ENCODE measurements at regions not wholly inside any gene's neighbourhood (a gene's known extent, or its start where the extent isn't known, plus 50 kb on each side); places are given as distances from the start of the nearest gene placed in this dataset.

DNA sequence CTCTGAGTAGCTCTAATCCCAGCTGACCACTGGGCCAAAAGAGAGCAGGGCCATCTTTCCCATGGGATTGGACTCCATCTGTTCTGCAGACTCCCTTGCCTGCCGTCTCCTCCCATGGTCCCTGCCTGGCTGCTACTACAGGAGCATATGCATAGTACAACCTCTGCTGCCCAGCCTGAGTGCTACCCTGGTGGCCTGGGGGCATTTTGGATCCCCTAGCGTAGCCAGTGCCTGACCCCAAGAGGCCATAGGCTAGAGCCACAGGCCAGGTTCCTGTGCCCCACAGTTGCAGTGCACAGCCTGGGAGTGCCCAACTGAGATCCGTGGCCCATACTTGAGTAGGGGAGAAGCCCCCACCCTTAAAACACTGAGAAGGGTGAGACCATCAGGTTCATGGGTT lies 280.3 kb downstream of the CCDC85A start:
- DNase-seq (ENCODE audit: low read depth, low spot score) (no peak), FAIRE-seq (no peak)
- H3K27ac ChIP-seq (ENCODE audit: insufficient read depth, low read depth, low read length): no peak overlapping the region
- H3K9me3 ChIP-seq (replicated peaks; ENCODE audit: control insufficient read depth, insufficient read depth, low read length): no peaks in the 10 kb centered on the region
- no peaks in the 10 kb centered on the region for H3K4me1 ChIP-seq (ENCODE audit: control insufficient read depth, extremely low read depth, insufficient read depth, low read length)
- no peak overlapping the region for H3K4me2 ChIP-seq (ENCODE audit: insufficient read depth, low read length)
- no peaks in the 10 kb centered on the region for H3K79me2 ChIP-seq (ENCODE audit: control insufficient read depth, insufficient read depth, low read length)
- POLR2A ChIA-PET: no interaction called here
- intact Hi-C loops (cut with micrococcal nuclease) (no loop called here), dilution Hi-C loops (cut with MboI; ENCODE audit: extremely low pct_ligation_motif_present, low sequenced_read_pairs) (no loop called here)
- BruUV-seq (replicated peaks): no TSS peak
- CTCF ChIA-PET: no interaction called here
- H2AFZ ChIP-seq (ENCODE audit: low read depth, low read length): no peak overlapping the region
- no peaks in the 10 kb centered on the region for H3K9me1 ChIP-seq (replicated peaks; ENCODE audit: control insufficient read depth, extremely low read depth, insufficient read depth, low read length)
- H3K36me3 ChIP-seq (ENCODE audit: control insufficient read depth in 2 of 2, extremely low read depth in 1 of 2, insufficient read depth in 2 of 2, low read length in 2 of 2): no peaks in the 10 kb centered on the region
- H3K4me3 ChIP-seq (replicated peaks in 1 of 3; ENCODE audit: insufficient read depth in 1 of 3, low read depth in 1 of 3, low read length in 3 of 3): no peak overlapping the region
- peaks cover 0 to 3% of the 10 kb centered on the region in 2 experiments for H3K27me3 ChIP-seq (ENCODE audit: control insufficient read depth in 2 of 2, insufficient read depth in 2 of 2, low read length in 2 of 2)
- no peak overlapping the region for H3K9ac ChIP-seq (replicated peaks; ENCODE audit: extremely low read depth, insufficient read depth, low read length)
- TF ChIP-seq POLR2A (IDR thresholded peaks at IDR 0.05; ENCODE audit: low read depth, low read length): no peak
- TF ChIP-seq POLR2AphosphoS5 (IDR thresholded peaks at IDR 0.05; ENCODE audit: insufficient read depth, low read depth, low read length): no peak
- TF ChIP-seq, protein P1, sequence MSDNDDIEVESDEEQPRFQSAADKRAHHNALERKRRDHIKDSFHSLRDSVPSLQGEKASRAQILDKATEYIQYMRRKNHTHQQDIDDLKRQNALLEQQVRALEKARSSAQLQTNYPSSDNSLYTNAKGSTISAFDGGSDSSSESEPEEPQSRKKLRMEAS (IDR thresholded peaks at IDR 0.05; ENCODE audit: insufficient read depth, insufficient read length): no peak
- TF ChIP-seq, protein P2, sequence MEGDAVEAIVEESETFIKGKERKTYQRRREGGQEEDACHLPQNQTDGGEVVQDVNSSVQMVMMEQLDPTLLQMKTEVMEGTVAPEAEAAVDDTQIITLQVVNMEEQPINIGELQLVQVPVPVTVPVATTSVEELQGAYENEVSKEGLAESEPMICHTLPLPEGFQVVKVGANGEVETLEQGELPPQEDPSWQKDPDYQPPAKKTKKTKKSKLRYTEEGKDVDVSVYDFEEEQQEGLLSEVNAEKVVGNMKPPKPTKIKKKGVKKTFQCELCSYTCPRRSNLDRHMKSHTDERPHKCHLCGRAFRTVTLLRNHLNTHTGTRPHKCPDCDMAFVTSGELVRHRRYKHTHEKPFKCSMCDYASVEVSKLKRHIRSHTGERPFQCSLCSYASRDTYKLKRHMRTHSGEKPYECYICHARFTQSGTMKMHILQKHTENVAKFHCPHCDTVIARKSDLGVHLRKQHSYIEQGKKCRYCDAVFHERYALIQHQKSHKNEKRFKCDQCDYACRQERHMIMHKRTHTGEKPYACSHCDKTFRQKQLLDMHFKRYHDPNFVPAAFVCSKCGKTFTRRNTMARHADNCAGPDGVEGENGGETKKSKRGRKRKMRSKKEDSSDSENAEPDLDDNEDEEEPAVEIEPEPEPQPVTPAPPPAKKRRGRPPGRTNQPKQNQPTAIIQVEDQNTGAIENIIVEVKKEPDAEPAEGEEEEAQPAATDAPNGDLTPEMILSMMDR (IDR thresholded peaks at IDR 0.05; ENCODE audit: extremely low read depth in 1 of 2, insufficient read depth in 1 of 2, low read depth in 1 of 2, low read length in 2 of 2): no peak
- TF ChIP-seq MYC (IDR thresholded peaks at IDR 0.05; ENCODE audit: low read depth, low read length): no peak
- TF ChIP-seq JUN (IDR thresholded peaks at IDR 0.05; ENCODE audit: borderline replicate concordance, insufficient read depth, insufficient read length, low read depth): no peak
- no peak for TF ChIP-seq EZH2 (IDR thresholded peaks at IDR 0.05; ENCODE audit: borderline replicate concordance, low read depth, low read length, severe bottlenecking)
- TF ChIP-seq GATA2 (IDR thresholded peaks at IDR 0.05; ENCODE audit: insufficient read depth, insufficient read length, low read depth, low read length): no peak
- TF ChIP-seq FOS (IDR thresholded peaks at IDR 0.05; ENCODE audit: borderline replicate concordance, insufficient read depth, low read length): no peak
- H4K20me1 ChIP-seq (replicated peaks; ENCODE audit: control insufficient read depth, extremely low read depth, insufficient read depth, low read length): no peaks in the 10 kb centered on the region

Data from endothelial cell of umbilical vein (primary cell).